ENCODE measurements at regions not wholly inside any gene's neighbourhood (a gene's known extent, or its start where the extent isn't known, plus 50 kb on each side); places are given as distances from the start of the nearest gene placed in this dataset.

- TF ChIP-seq RAD21 (IDR thresholded peaks at IDR 0.05) (no peak), CTCF (IDR thresholded peaks at IDR 0.05; ENCODE audit: low read depth, low read length, missing input control) (no peak), JUND (IDR thresholded peaks at IDR 0.05) (no peak), MAX (IDR thresholded peaks at IDR 0.05) (no peak), EGR1 (IDR thresholded peaks at IDR 0.05; ENCODE audit: low read depth in 2 of 2) (no peak)
These were observed 647.7 kb downstream of the PTPRU start for GRCh38 chr1:29883986-29884385.
